Naive thymus-derived CD4-positive, alpha-beta T cell (primary cell): ENCODE measurements at regions not wholly inside any gene's neighbourhood (a gene's known extent, or its start where the extent isn't known, plus 50 kb on each side); places are given as distances from the start of the nearest gene placed in this dataset.

Source experiments
- ATAC-seq: fragments of 150-1000 bp; cut with Tn5 transposase; 2 replicates; pipeline ENCODE4 v1.10.0; 2021; ENCODE audit warnings: mild to moderate bottlenecking, moderate library complexity
- CTCF ChIA-PET: fragments of 350-600 bp; sonication (Branson Sonifier 250); formaldehyde crosslinking; loops from one replicate; lab custom pipeline; 2021; ENCODE audit warnings: antibody characterized with exemption; lab: Charles Lee
- POLR2A ChIA-PET: fragments of 350-600 bp; sonication (Branson Sonifier 250); formaldehyde crosslinking; loops from one replicate; lab custom pipeline; 2021; ENCODE audit warnings: antibody characterized with exemption, inconsistent platforms; lab: Charles Lee
- DNase-seq, 9 donors: peaks; one replicate each; pipeline versions ENCODE4 v3.0.0 to v3.0.0-alpha.2; 2020 to 2022; ENCODE audit warnings: mixed read lengths in 1 of 9
- H3K27ac ChIP-seq: one replicate; pipeline ENCODE4 v1.7.0; 2013; ENCODE audit warnings: mild to moderate bottlenecking, low read depth, low read length, moderate library complexity
- H3K27me3 ChIP-seq, 2 donors: one replicate each; pipeline ENCODE4 v1.7.0; 2013; ENCODE audit warnings: low read length in 2 of 2, mild to moderate bottlenecking in 2 of 2, moderate library complexity in 2 of 2; ENCODE audit not compliant: control insufficient read depth in 2 of 2, insufficient read depth in 2 of 2
- H3K36me3 ChIP-seq, 3 experiments: 1 replicate in 2 of 3; 2 replicates in 1 of 3; pipeline ENCODE4 v1.7.0; 2013; ENCODE audit warnings: low read length in 3 of 3, mild to moderate bottlenecking in 3 of 3, moderate library complexity in 1 of 3; ENCODE audit not compliant: insufficient read depth in 3 of 3, control insufficient read depth in 2 of 3
- H3K4me1 ChIP-seq, 2 donors: one replicate each; pipeline ENCODE4 v1.7.0; 2013; ENCODE audit warnings: low read length in 2 of 2, mild to moderate bottlenecking in 2 of 2, moderate library complexity in 1 of 2; ENCODE audit not compliant: control insufficient read depth in 2 of 2, insufficient read depth in 2 of 2
- H3K4me3 ChIP-seq: 2 replicates; pipeline ENCODE4 v1.7.0; 2013; ENCODE audit warnings: mild to moderate bottlenecking, low read length
- H3K9me3 ChIP-seq, 3 experiments: 1 replicate in 2 of 3; 2 replicates in 1 of 3; pipeline ENCODE4 v1.7.0; 2013; ENCODE audit warnings: low read length in 3 of 3; ENCODE audit not compliant: control insufficient read depth in 2 of 3
- H3K27ac Mint-ChIP-seq, 9 donors: one replicate each; pipeline ENCODE4 v1.8.0; 2020 to 2022; ENCODE audit warnings: mixed read lengths in 9 of 9, mild to moderate bottlenecking in 8 of 9, moderate library complexity in 5 of 9, inconsistent platforms in 2 of 9
- H3K27me3 Mint-ChIP-seq, 5 donors: one replicate each; pipeline ENCODE4 v1.8.0; 2021 to 2022; ENCODE audit warnings: mixed read lengths in 5 of 5, mild to moderate bottlenecking in 1 of 5
- H3K36me3 Mint-ChIP-seq, 5 donors: one replicate each; pipeline ENCODE4 v1.8.0; 2020 to 2022; ENCODE audit warnings: mixed read lengths in 5 of 5, mild to moderate bottlenecking in 3 of 5, inconsistent platforms in 1 of 5
- H3K4me1 Mint-ChIP-seq, 7 donors: one replicate each; pipeline ENCODE4 v1.8.0; 2020 to 2022; ENCODE audit warnings: mixed read lengths in 7 of 7, mild to moderate bottlenecking in 3 of 7, inconsistent platforms in 1 of 7
- H3K4me3 Mint-ChIP-seq, 10 donors: one replicate each; pipeline ENCODE4 v1.8.0; 2020 to 2022; ENCODE audit warnings: mild to moderate bottlenecking in 10 of 10, mixed read lengths in 10 of 10, moderate library complexity in 6 of 10, inconsistent platforms in 2 of 10
- H3K9me3 Mint-ChIP-seq, 11 donors: one replicate each; pipeline ENCODE4 v1.8.0; 2020 to 2022; ENCODE audit warnings: mixed read lengths in 11 of 11, mild to moderate bottlenecking in 4 of 11, inconsistent platforms in 1 of 11, moderate library complexity in 1 of 11
- intact Hi-C, 2 donors: fragments of 100-400 bp; cut with micrococcal nuclease; formaldehyde crosslinking; loops; one replicate each; pipeline ENCODE4 v1.15.1; 2023

DNA sequence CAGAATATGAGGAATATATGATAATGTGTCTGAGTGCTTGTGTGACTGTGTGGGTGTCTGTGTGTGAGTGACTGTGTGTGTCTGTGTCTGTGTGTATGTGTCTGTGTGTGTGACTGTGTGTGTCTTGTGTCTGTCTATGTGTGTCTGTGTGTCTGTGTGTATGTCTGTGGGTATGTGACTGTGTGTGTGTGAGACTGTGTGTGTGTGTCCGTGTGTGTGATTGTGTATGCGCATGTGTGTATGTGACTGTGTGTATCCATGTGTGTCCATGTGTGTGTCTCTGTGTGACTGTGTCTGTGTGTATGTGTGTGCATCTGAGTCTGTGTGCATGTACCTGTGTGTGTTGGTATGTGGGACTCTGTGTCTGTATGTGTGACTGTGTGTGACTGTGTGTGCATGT is 1361.2 kb upstream of the TMEM132C start:
- no peaks in the 10 kb centered on the region for H3K36me3 Mint-ChIP-seq
- H3K4me1 Mint-ChIP-seq: no peaks in the 10 kb centered on the region
- H3K27ac ChIP-seq: no peak overlapping the region
- peaks cover 0 to 7% (median 0%) of the 10 kb centered on the region in 11 donors for H3K9me3 Mint-ChIP-seq
- DNase-seq: no peak
- POLR2A ChIA-PET: no interaction called here
- intact Hi-C loops: no loop called here
- no peaks in the 10 kb centered on the region for H3K27me3 ChIP-seq
- peaks cover 0 to 19% (median 8%) of the 10 kb centered on the region in 5 donors for H3K27me3 Mint-ChIP-seq
- no peak overlapping the region for H3K27ac Mint-ChIP-seq
- no peaks in the 10 kb centered on the region for H3K4me1 ChIP-seq
- H3K36me3 ChIP-seq: no peaks in the 10 kb centered on the region
- no peaks in the 10 kb centered on the region for H3K9me3 ChIP-seq
- no peak for ATAC-seq
- CTCF ChIA-PET: no interaction called here
- H3K4me3 ChIP-seq: no peak overlapping the region
- H3K4me3 Mint-ChIP-seq: no peak overlapping the region

DNA sequence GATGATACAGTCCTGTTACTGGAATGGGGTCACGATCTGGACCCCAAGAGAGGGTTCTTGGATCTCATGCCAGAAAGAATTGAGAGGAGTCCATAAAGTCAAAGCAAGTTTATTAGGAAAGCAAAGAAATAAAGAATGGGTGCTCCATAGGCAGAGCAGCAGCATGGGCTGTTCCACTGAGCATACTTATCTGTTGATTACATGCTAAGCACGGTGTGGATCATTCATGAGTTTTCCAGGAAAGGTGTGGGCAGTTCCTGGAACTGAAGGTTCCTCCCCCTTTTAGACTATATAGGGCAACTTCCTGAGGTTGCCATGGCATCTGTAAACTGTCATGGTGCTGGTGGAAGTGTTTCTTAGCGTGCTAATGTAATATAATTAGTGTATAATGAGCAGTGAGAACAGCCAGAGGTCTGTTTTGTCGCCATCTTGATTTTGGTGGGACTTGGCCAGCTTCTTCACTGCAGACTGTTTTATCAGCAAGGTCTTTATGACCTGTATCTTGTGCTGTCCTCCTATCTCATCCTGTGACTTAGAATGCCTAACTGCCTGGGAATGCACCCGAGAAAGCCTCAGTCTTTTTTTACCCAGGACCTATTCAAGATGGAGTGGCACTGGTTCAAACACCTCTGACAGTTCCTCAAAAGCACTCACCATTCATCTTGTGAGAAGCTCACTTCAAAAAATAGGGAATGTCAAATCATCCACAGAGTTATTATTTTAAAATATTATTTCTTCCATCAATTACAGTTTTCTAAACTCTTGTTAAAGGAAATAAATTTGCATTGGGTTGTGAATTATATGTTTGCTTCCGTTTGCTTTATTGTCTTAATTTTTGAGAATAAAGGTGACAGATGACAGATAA is 1358.8 kb upstream of the TMEM132C start:
- DNase-seq (no peak), ATAC-seq (no peak)
- H3K27me3 ChIP-seq: no peaks in the 10 kb centered on the region
- peaks cover 0 to 10% (median 0%) of the 10 kb centered on the region in 11 donors for H3K9me3 Mint-ChIP-seq
- no peak overlapping the region for H3K4me3 ChIP-seq
- intact Hi-C loops: no loop called here
- no peaks in the 10 kb centered on the region for H3K9me3 ChIP-seq
- no peaks in the 10 kb centered on the region for H3K36me3 Mint-ChIP-seq
- no peaks in the 10 kb centered on the region for H3K4me1 ChIP-seq
- H3K36me3 ChIP-seq: no peaks in the 10 kb centered on the region
- H3K4me3 Mint-ChIP-seq: no peak overlapping the region
- no peak overlapping the region for H3K27ac Mint-ChIP-seq
- ChIA-PET CTCF (no interaction called here), POLR2A (no interaction called here)
- no peak overlapping the region for H3K27ac ChIP-seq
- H3K4me1 Mint-ChIP-seq: no peaks in the 10 kb centered on the region
- peaks cover 0 to 19% (median 8%) of the 10 kb centered on the region in 5 donors for H3K27me3 Mint-ChIP-seq

DNA sequence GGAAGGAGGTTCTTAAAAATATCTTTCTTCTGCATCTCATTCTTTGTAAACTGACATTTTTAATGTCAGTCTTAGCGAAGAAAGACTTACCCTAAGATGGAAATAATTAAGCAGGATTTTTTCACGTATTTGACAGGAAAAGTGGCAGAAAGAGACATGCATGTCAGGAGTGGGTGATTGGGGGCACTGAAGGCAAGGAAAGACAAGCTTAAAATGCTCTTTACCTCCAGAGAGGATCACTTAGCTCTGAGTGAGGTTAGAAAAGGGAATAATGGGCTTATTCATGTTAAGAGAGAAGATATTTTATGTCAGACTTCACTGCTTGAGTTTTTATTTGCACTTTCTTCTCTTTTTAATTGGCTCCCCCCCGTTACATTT is 1358.2 kb upstream of the TMEM132C start:
- Mint-ChIP-seq H3K4me3 (no peak overlapping the region), H3K27me3 (peaks cover 0 to 19% (median 8%) of the 10 kb centered on the region in 5 donors), H3K36me3 (no peaks in the 10 kb centered on the region), H3K9me3 (peaks cover 0 to 10% (median 0%) of the 10 kb centered on the region in 11 donors), H3K27ac (no peak overlapping the region), H3K4me1 (no peaks in the 10 kb centered on the region)
- intact Hi-C loops: no loop called here
- DNase-seq (no peak), ATAC-seq (no peak)
- no peak overlapping the region for H3K27ac ChIP-seq
- no peaks in the 10 kb centered on the region for H3K27me3 ChIP-seq
- H3K4me3 ChIP-seq: no peak overlapping the region
- ChIA-PET POLR2A (no interaction called here), CTCF (no interaction called here)
- H3K9me3 ChIP-seq: no peaks in the 10 kb centered on the region
- no peaks in the 10 kb centered on the region for H3K4me1 ChIP-seq
- H3K36me3 ChIP-seq: no peaks in the 10 kb centered on the region

DNA sequence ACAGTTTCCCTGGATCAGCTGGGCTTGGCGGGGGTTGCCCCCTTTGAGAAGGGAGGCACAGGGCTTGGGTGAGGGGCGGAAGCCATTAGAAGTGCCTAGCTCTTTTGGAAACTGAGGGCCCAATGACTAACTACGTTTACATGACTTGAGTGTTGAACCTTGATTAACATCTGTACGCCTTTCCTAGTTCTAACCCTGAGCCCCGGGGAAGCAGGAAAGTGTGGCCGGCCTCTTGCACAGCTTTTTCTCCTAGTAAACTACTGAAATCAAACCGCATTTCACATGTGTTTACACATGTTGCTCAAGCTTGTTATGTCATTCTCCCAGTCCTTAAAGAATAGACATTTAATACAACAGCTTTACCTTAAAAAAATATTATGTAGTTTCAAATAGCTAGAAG is 1356.4 kb upstream of the TMEM132C start:
- Mint-ChIP-seq H3K27ac (no peak overlapping the region), H3K9me3 (peaks cover 0 to 10% (median 0%) of the 10 kb centered on the region in 11 donors), H3K4me3 (no peak overlapping the region), H3K27me3 (peaks cover 0 to 16% (median 9%) of the 10 kb centered on the region in 5 donors), H3K4me1 (no peaks in the 10 kb centered on the region), H3K36me3 (no peaks in the 10 kb centered on the region)
- Histone ChIP-seq H3K4me3 (no peak overlapping the region), H3K9me3 (no peaks in the 10 kb centered on the region), H3K36me3 (no peaks in the 10 kb centered on the region), H3K27ac (no peak overlapping the region), H3K4me1 (no peaks in the 10 kb centered on the region), H3K27me3 (no peaks in the 10 kb centered on the region)
- intact Hi-C loops: no loop called here
- ATAC-seq (no peak), DNase-seq (no peak)
- POLR2A ChIA-PET: no interaction called here
- CTCF ChIA-PET: no interaction called here

DNA sequence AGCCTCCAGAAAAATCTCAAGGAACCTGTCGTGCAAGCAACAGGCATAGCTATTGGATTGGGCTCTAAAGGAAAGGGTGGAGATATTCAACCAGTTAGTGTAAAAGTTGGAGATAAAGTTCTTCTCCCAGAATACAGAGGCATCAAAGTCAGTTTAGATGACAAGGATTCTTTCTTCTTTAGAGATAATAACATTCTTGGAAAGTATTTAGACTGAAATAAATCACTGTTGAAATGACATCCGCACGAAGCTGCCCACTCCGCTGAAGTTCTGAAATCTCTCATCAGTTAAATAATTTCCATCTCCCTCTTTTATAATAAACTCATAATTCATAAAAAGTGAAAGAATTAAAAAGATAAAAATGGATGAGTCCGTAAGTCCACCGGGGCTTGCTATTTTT is 1354.9 kb upstream of the TMEM132C start:
- Histone ChIP-seq H3K36me3 (no peaks in the 10 kb centered on the region), H3K27me3 (no peaks in the 10 kb centered on the region), H3K27ac (no peak overlapping the region), H3K9me3 (no peaks in the 10 kb centered on the region), H3K4me3 (no peak overlapping the region), H3K4me1 (no peaks in the 10 kb centered on the region)
- peaks cover 0 to 10% (median 0%) of the 10 kb centered on the region in 11 donors for H3K9me3 Mint-ChIP-seq
- no peak for DNase-seq
- H3K4me1 Mint-ChIP-seq: no peaks in the 10 kb centered on the region
- H3K36me3 Mint-ChIP-seq: no peaks in the 10 kb centered on the region
- no peak overlapping the region for H3K4me3 Mint-ChIP-seq
- POLR2A ChIA-PET: no interaction called here
- peaks cover 0 to 12% (median 4%) of the 10 kb centered on the region in 5 donors for H3K27me3 Mint-ChIP-seq
- intact Hi-C loops: no loop called here
- ATAC-seq: no peak
- no peak overlapping the region for H3K27ac Mint-ChIP-seq
- CTCF ChIA-PET: no interaction called here

DNA sequence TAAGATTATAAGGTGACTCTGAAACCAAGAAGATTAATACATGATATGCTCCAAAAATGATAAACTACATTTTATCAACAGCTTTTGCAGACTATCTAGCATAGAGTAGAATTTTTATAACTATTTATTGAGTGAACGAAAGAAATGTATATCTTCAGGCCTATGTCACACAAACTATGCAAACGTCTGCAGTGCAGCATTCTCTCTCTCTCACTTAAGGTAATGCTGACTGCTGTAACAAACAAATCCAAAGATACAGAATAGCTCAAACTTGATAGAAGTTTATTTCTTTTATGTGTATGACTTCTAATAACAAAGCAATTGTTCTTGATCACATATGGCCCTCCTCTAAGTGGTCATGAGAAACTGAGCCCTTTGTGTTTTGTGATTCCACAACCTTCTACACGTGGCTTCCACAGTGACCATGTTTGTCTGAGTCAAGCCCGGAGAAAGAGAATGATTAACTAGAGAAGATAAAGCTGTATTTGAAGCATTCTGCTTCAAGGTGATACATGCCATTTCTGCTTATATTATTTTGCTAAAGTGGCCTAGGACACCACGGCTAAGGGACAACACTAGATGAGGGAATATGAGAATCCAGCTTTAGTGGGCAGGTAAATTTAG is 1352.7 kb upstream of the TMEM132C start:
- Histone ChIP-seq H3K36me3 (no peaks in the 10 kb centered on the region), H3K27me3 (no peaks in the 10 kb centered on the region), H3K27ac (no peak overlapping the region), H3K4me3 (no peak overlapping the region), H3K4me1 (no peaks in the 10 kb centered on the region), H3K9me3 (no peaks in the 10 kb centered on the region)
- H3K9me3 Mint-ChIP-seq: peaks cover 0 to 10% (median 2%) of the 10 kb centered on the region in 11 donors
- intact Hi-C loops: no loop called here
- no peaks in the 10 kb centered on the region for H3K4me1 Mint-ChIP-seq
- H3K27me3 Mint-ChIP-seq: peaks cover 0 to 15% (median 4%) of the 10 kb centered on the region in 5 donors
- no peak overlapping the region for H3K4me3 Mint-ChIP-seq
- ChIA-PET CTCF (no interaction called here), POLR2A (no interaction called here)
- no peak for ATAC-seq
- no peaks in the 10 kb centered on the region for H3K36me3 Mint-ChIP-seq
- no peak overlapping the region for H3K27ac Mint-ChIP-seq
- DNase-seq: no peak

DNA sequence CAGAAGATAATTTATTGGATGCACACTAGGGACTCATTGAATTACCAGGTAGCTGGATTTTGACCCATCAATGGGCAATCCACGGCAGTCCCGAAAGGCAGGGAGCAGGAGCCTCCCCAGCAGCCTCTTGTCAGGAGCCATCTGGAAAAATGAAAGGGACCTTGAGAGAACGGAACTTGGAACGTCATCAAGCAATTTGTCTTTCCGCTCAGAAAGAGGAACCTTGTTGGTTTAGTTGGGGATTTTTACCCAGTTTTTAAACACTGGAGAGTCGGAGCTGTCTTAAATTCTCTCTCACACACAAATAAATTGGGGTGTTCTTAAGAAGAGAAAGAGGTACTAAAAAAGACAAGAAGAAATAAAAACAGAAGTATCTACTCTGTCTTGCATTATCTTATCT is 1351.7 kb upstream of the TMEM132C start:
- H3K4me1 ChIP-seq: no peaks in the 10 kb centered on the region
- H3K4me3 ChIP-seq: no peak overlapping the region
- Mint-ChIP-seq H3K4me1 (no peaks in the 10 kb centered on the region), H3K4me3 (no peak overlapping the region), H3K36me3 (no peaks in the 10 kb centered on the region), H3K27me3 (peaks cover 0 to 10% (median 4%) of the 10 kb centered on the region in 5 donors), H3K27ac (no peak overlapping the region), H3K9me3 (peaks cover 0 to 10% (median 2%) of the 10 kb centered on the region in 11 donors)
- H3K27me3 ChIP-seq: no peaks in the 10 kb centered on the region
- no peak for ATAC-seq
- intact Hi-C loops: no loop called here
- H3K36me3 ChIP-seq: no peaks in the 10 kb centered on the region
- POLR2A ChIA-PET: no interaction called here
- DNase-seq: no peak
- CTCF ChIA-PET: no interaction called here
- no peaks in the 10 kb centered on the region for H3K9me3 ChIP-seq
- no peak overlapping the region for H3K27ac ChIP-seq
